Kidney (tissue), 10 donors: ENCODE measurements at regions not wholly inside any gene's neighbourhood (a gene's known extent, or its start where the extent isn't known, plus 50 kb on each side); places are given as distances from the start of the nearest gene placed in this dataset.
"Not testable (repeated sequence)": the region's sequence is repeated elsewhere in the genome, so short reads cannot be mapped to it uniquely, and the experiment has no call there.

ENCODE experiments used
- DNase-seq, 5 donors: peaks; one replicate each; pipeline ENCODE4 v3.0.0-alpha.2; 2013 to 2020
- FAIRE-seq: peaks from 2 replicates; lab custom pipeline; 2012; peaks lifted over from hg19 to GRCh38; lab: Jason Lieb, UNC
- H3K27ac ChIP-seq, 2 donors: one replicate each; pipeline ENCODE4 v1.7.0; 2013; ENCODE audit warnings: low read depth in 2 of 2, low read length in 2 of 2, inconsistent platforms in 1 of 2
- H3K27me3 ChIP-seq: one replicate; pipeline ENCODE4 v1.7.1; 2013; ENCODE audit warnings: low read length, inconsistent platforms; ENCODE audit not compliant: control insufficient read depth, insufficient read depth
- H3K36me3 ChIP-seq, 3 donors: one replicate each; pipeline versions ENCODE4 v1.7.0 to v1.7.1; 2013; ENCODE audit warnings: low read length in 3 of 3, control low read depth in 1 of 3, inconsistent platforms in 1 of 3; ENCODE audit not compliant: insufficient read depth in 3 of 3, control insufficient read depth in 2 of 3
- H3K4me1 ChIP-seq, 3 donors: one replicate each; pipeline versions ENCODE4 v1.7.0 to v1.7.1; 2013; ENCODE audit warnings: low read length in 3 of 3, inconsistent platforms in 1 of 3, low read depth in 1 of 3; ENCODE audit not compliant: control insufficient read depth in 2 of 3, insufficient read depth in 2 of 3
- H3K4me3 ChIP-seq, 3 donors: one replicate each; pipeline versions ENCODE4 v1.7.0 to v1.8.1; 2013; ENCODE audit warnings: low read length in 3 of 3, control low read depth in 1 of 3, inconsistent platforms in 1 of 3
- H3K9ac ChIP-seq, 3 donors: one replicate each; pipeline versions ENCODE4 v1.7.0 to v1.7.1; 2013; ENCODE audit warnings: low read length in 3 of 3, control low read depth in 1 of 3, inconsistent platforms in 1 of 3
- H3K9me3 ChIP-seq, 3 donors: one replicate each; pipeline versions ENCODE4 v1.7.0 to v1.7.1; 2013; ENCODE audit warnings: low read length in 3 of 3, control low read depth in 1 of 3, inconsistent platforms in 1 of 3; ENCODE audit not compliant: control insufficient read depth in 2 of 3, insufficient read depth in 1 of 3
- intact Hi-C: fragments of 100-400 bp; cut with DNase I; formaldehyde crosslinking; loops from one replicate; pipeline ENCODE4 v1.11.1; 2022
- donor health status: control.
- donor health status: control.
- donor health status: DM: yes; HTN: yes; CAD: no.
- donor health status: Normal renal cell carcinoma (clear cell type).

GRCh38 chr21:5057077-5057476 lies 5464.3 kb upstream of the TPTE start:
- H3K27me3 ChIP-seq, DNase-seq, H3K27ac ChIP-seq, H3K36me3 ChIP-seq, intact Hi-C loops, H3K4me1 ChIP-seq, H3K9me3 ChIP-seq, FAIRE-seq, H3K4me3 ChIP-seq, H3K9ac ChIP-seq: not testable (repeated sequence)

GRCh38 chr21:5060364-5061083 lies 5460.9 kb upstream of the TPTE start:
- H3K4me3 ChIP-seq, H3K36me3 ChIP-seq, H3K4me1 ChIP-seq, DNase-seq, H3K27me3 ChIP-seq, FAIRE-seq, intact Hi-C loops, H3K27ac ChIP-seq, H3K9me3 ChIP-seq, H3K9ac ChIP-seq: not testable (repeated sequence)

- H3K36me3 ChIP-seq, FAIRE-seq, H3K27me3 ChIP-seq, H3K4me3 ChIP-seq, H3K4me1 ChIP-seq, H3K9me3 ChIP-seq, H3K27ac ChIP-seq, intact Hi-C loops, H3K9ac ChIP-seq: not testable (repeated sequence)
- peak in 1 of 5 donors; percentile 14 for DNase-seq
These were observed 5456.7 kb upstream of the TPTE start for GRCh38 chr21:5064581-5065142.

- intact Hi-C loops, H3K4me3 ChIP-seq, H3K9ac ChIP-seq, FAIRE-seq, H3K9me3 ChIP-seq, H3K27ac ChIP-seq, H3K27me3 ChIP-seq, H3K36me3 ChIP-seq, H3K4me1 ChIP-seq: not testable (repeated sequence)
- DNase-seq, result peak in 3 of 5 donors; percentile 10 to 75 (median 19)
These were observed 5455.9 kb upstream of the TPTE start for GRCh38 chr21:5065240-5066211.

- H3K4me1 ChIP-seq, H3K27me3 ChIP-seq, intact Hi-C loops, H3K27ac ChIP-seq, H3K4me3 ChIP-seq, H3K9ac ChIP-seq, H3K9me3 ChIP-seq, H3K36me3 ChIP-seq, FAIRE-seq: not testable (repeated sequence)
- peak in 1 of 5 donors; percentile 2 for DNase-seq
These were observed 5454.6 kb upstream of the TPTE start for GRCh38 chr21:5066682-5067251.

- H3K4me1 ChIP-seq, H3K9ac ChIP-seq, FAIRE-seq, DNase-seq, H3K9me3 ChIP-seq, H3K36me3 ChIP-seq, intact Hi-C loops, H3K4me3 ChIP-seq, H3K27me3 ChIP-seq, H3K27ac ChIP-seq: not testable (repeated sequence)
These were observed 5453.9 kb upstream of the TPTE start for GRCh38 chr21:5067326-5068048.

GRCh38 chr21:5068649-5069048 lies 5452.7 kb upstream of the TPTE start:
- H3K4me1 ChIP-seq, H3K9me3 ChIP-seq, FAIRE-seq, H3K27me3 ChIP-seq, intact Hi-C loops, H3K27ac ChIP-seq, DNase-seq, H3K36me3 ChIP-seq, H3K9ac ChIP-seq, H3K4me3 ChIP-seq: not testable (repeated sequence)
